A673 (cell line): ENCODE measurements at regions not wholly inside any gene's neighbourhood (a gene's known extent, or its start where the extent isn't known, plus 50 kb on each side); places are given as distances from the start of the nearest gene placed in this dataset.
"Not testable (repeated sequence)": the region's sequence is repeated elsewhere in the genome, so short reads cannot be mapped to it uniquely, and the experiment has no call there.

Experiments used
- BruUV-seq: library from RNA; stranded (reverse); fragments of 400-500 nt; replicated peaks from 2 replicates; lab custom pipeline; 2021; lab: Mats Ljungman, UMichigan
- CTCF ChIA-PET: fragments of 300-600 bp; sonication (Branson Sonifier 250); formaldehyde crosslinking; loops from one replicate; lab custom pipeline; 2022; ENCODE audit warnings: antibody characterized with exemption; lab: Charles Lee
- POLR2A ChIA-PET: fragments of 300-600 bp; sonication (Branson Sonifier 250); formaldehyde crosslinking; loops from one replicate; lab custom pipeline; 2022; ENCODE audit warnings: antibody characterized with exemption; ENCODE audit not compliant: low non-redundant PET; lab: Charles Lee
- DNase-seq: peaks from one replicate; pipeline ENCODE4 v3.0.0-alpha.2; 2015; ENCODE audit warnings: low spot score
- H3K27ac ChIP-seq: fragments of 200-600 bp; sonication (generic); 2 replicates; pipeline ENCODE4 v1.5.1; 2016; ENCODE audit warnings: mixed run types, low read depth, mild to moderate bottlenecking, mixed read lengths, antibody characterized with exemption, low read length; ENCODE audit not compliant: poor library complexity, severe bottlenecking
- H3K27me3 ChIP-seq: fragments of 200-600 bp; sonication (generic); replicated peaks from 2 replicates; pipeline ENCODE4 v1.6.1; 2017; ENCODE audit warnings: mixed run types, low read depth, mild to moderate bottlenecking, mixed read lengths, antibody characterized with exemption, low read length; ENCODE audit not compliant: insufficient read depth, poor library complexity
- H3K36me3 ChIP-seq: fragments of 200-600 bp; sonication (generic); 2 replicates; pipeline ENCODE4 v1.6.1; 2016; ENCODE audit warnings: mixed run types, mild to moderate bottlenecking, mixed read lengths, antibody characterized with exemption, low read length; ENCODE audit not compliant: insufficient read depth, poor library complexity, severe bottlenecking
- H3K4me1 ChIP-seq: fragments of 200-600 bp; sonication (generic); 2 replicates; pipeline ENCODE4 v1.6.1; 2017; ENCODE audit warnings: mixed run types, mild to moderate bottlenecking, mixed read lengths, antibody characterized with exemption, low read length; ENCODE audit not compliant: insufficient read depth, poor library complexity, severe bottlenecking
- H3K4me3 ChIP-seq: fragments of 200-600 bp; sonication (generic); 2 replicates; pipeline ENCODE4 v1.5.1; 2016; ENCODE audit warnings: low read depth, mixed run types, mild to moderate bottlenecking, mixed read lengths, low read length; ENCODE audit not compliant: poor library complexity, severe bottlenecking
- H3K9me3 ChIP-seq: fragments of 200-600 bp; sonication (generic); 2 replicates; pipeline ENCODE4 v1.6.1; 2016; ENCODE audit warnings: mixed run types, low read depth, mild to moderate bottlenecking, mixed read lengths, antibody characterized with exemption, low read length; ENCODE audit not compliant: poor library complexity, severe bottlenecking
- EZH2 ChIP-seq: fragments of 200-600 bp; sonication (generic); IDR thresholded peaks from 2 replicates; pipeline ENCODE4 v1.6.1; 2017; ENCODE audit warnings: borderline replicate concordance, low read depth, mild to moderate bottlenecking, mixed read lengths, antibody characterized with exemption, low read length; ENCODE audit not compliant: poor library complexity, severe bottlenecking
- intact Hi-C: fragments of 100-400 bp; cut with micrococcal nuclease; formaldehyde crosslinking; loops from one replicate; pipeline ENCODE4 v1.10.0; 2022; ENCODE audit not compliant: unreplicated experiment
- TF ChIP-seq, protein P1 (sequence below): fragments of 300-800, 200-600 bp; sonication (generic); conservative IDR thresholded peaks from 2 replicates; pipeline ENCODE4 v1.5.1; 2017; ENCODE audit warnings: low read depth, mild to moderate bottlenecking, antibody characterized with exemption, low read length, moderate library complexity, mixed read lengths

DNA sequence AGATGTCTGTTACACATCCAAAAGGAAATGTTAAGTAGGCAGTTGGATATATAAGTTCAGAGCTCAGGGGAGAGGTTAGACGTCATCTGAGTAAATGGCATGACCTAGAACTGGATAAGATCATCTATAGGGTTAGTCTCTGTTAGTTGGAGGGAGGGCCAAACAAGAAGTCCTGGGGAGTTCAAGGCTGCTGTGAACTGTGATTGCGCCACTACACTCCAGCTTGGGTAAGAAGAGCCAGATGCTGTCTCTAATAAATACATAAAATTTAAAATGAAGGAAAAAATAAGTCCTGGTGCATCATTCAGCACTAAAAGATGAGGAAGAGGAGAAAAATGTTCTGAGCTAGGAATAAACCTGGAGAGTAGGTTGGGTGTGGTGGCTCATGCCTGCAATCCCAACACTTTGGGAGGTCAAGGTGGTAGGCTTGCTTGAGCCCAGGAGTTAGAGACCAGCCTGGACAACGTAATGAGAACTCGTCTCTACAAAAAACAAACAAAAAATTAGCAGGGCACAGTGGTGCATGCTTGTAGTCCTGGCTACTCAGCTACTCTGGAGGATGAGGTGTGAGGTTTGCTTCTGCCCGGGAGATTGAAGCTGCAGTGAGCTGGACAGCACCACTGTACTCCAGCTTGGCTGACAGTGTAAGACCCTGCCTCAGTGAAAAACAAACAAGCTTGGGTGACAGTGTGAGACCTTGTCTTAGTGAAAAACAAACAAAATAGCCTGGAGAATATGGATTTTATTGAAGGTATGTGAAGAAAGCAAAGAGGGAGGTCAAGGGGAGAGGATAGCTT is 123.6 kb downstream of the ACTBL2 start:
- ChIA-PET POLR2A (no interaction called here), CTCF (no interaction called here)
- intact Hi-C loops: no loop called here
- no peak for DNase-seq
- no peak for TF ChIP-seq EZH2
- TF ChIP-seq, protein P1, sequence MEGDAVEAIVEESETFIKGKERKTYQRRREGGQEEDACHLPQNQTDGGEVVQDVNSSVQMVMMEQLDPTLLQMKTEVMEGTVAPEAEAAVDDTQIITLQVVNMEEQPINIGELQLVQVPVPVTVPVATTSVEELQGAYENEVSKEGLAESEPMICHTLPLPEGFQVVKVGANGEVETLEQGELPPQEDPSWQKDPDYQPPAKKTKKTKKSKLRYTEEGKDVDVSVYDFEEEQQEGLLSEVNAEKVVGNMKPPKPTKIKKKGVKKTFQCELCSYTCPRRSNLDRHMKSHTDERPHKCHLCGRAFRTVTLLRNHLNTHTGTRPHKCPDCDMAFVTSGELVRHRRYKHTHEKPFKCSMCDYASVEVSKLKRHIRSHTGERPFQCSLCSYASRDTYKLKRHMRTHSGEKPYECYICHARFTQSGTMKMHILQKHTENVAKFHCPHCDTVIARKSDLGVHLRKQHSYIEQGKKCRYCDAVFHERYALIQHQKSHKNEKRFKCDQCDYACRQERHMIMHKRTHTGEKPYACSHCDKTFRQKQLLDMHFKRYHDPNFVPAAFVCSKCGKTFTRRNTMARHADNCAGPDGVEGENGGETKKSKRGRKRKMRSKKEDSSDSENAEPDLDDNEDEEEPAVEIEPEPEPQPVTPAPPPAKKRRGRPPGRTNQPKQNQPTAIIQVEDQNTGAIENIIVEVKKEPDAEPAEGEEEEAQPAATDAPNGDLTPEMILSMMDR: no peak
- H3K36me3 ChIP-seq: no peaks in the 10 kb centered on the region
- H3K27me3 ChIP-seq: no peaks in the 10 kb centered on the region
- no peak overlapping the region for H3K27ac ChIP-seq
- no peak overlapping the region for H3K4me3 ChIP-seq
- H3K9me3 ChIP-seq: no peaks in the 10 kb centered on the region
- no peaks in the 10 kb centered on the region for H3K4me1 ChIP-seq
- BruUV-seq: no TSS peak

DNA sequence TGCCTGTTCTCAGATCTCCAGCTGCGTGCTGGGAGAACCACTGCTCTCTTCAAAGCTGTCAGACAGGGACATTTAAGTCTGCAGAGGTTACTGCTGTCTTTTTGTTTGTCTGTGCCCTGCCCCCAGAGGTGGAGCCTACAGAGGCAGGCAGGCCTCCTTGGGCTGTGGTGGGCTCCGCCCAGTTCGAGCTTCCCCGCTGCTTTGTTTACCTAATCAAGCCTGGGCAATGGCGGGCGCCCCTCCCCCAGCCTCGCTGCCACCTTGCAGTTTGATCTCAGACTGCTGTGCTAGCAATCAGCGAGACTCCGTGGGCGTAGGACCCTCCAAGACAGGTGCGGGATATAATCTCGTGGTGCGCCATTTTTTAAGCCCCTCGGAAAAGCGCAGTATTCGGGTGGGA is 125.8 kb downstream of the ACTBL2 start:
- H3K9me3 ChIP-seq, intact Hi-C loops, DNase-seq: not testable (repeated sequence)

DNA sequence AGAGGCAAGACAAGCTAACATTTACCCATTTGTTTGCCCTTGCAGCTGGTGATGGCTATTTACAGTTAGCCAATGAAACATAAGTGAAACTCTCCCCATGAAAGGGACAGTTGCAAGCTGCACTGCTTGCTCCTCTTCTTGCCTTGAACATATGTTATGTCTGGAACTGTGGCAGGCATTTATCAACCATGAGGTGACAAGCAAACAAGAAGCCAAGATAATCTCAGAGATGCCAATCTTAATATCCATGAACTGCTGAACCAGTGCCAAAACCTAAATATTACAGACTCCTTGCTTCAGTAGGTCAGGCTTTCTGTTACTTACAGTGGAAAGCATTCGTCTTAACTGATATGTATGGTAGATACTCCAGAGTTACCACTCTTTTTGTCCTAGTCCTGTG is 133.4 kb downstream of the ACTBL2 start:
- DNase-seq: no peak
- intact Hi-C loops: no loop called here
- no TSS peak for BruUV-seq
- ChIA-PET POLR2A (no interaction called here), CTCF (no interaction called here)
- Histone ChIP-seq H3K9me3 (no peaks in the 10 kb centered on the region), H3K4me1 (no peaks in the 10 kb centered on the region), H3K27ac (no peak overlapping the region), H3K4me3 (no peak overlapping the region), H3K36me3 (no peaks in the 10 kb centered on the region), H3K27me3 (peaks cover 6% of the 10 kb centered on the region)
- no peak for TF ChIP-seq EZH2
- TF ChIP-seq, protein P1: no peak

More for the DNA sequence above, 125.8 kb downstream of the ACTBL2 start:
- H3K4me1 ChIP-seq, POLR2A ChIA-PET, H3K27ac ChIP-seq, H3K36me3 ChIP-seq, H3K4me3 ChIP-seq, BruUV-seq, CTCF ChIA-PET, H3K27me3 ChIP-seq: not testable (repeated sequence)
